OCI-LY7 (cell line): ENCODE measurements at regions not wholly inside any gene's neighbourhood (a gene's known extent, or its start where the extent isn't known, plus 50 kb on each side); places are given as distances from the start of the nearest gene placed in this dataset.

ENCODE experiments used
- EZH2phosphoT487 ChIP-seq: fragments of 200-600 bp; sonication (generic); IDR thresholded peaks from 2 replicates; pipeline ENCODE4 v1.6.1; 2018; ENCODE audit warnings: low read depth, borderline replicate concordance, mild to moderate bottlenecking, mixed run types, antibody characterized with exemption, low read length, moderate library complexity, mixed read lengths
- TF ChIP-seq, protein P1 (sequence below): fragments of 200-600 bp; sonication (generic); conservative IDR thresholded peaks from 2 replicates; pipeline ENCODE4 v1.5.1; 2014; ENCODE audit warnings: mild to moderate bottlenecking, antibody characterized with exemption, low read length, moderate library complexity, mixed read lengths

DNA sequence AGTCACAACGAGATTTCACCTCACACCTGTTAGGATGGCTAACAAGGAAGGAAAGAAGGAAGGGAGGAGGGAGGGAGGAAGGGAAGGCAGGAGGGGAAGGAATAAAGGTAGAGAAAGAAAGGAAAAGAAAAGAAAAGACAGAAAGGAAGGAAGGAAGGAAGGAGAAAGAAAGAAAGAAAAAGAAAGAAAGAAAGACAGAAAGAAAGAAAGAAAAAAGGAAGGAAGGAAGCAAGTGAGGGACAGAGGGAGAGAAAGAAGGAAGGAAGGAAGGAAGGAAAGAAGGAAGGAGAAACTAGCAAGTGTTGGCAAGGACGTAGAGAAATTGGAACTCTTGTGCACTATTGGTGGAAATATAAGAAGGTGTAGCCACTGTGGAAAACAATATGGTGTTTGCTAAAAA is 52.2 kb downstream of the CCDC185 start:
- TF ChIP-seq, protein P1, sequence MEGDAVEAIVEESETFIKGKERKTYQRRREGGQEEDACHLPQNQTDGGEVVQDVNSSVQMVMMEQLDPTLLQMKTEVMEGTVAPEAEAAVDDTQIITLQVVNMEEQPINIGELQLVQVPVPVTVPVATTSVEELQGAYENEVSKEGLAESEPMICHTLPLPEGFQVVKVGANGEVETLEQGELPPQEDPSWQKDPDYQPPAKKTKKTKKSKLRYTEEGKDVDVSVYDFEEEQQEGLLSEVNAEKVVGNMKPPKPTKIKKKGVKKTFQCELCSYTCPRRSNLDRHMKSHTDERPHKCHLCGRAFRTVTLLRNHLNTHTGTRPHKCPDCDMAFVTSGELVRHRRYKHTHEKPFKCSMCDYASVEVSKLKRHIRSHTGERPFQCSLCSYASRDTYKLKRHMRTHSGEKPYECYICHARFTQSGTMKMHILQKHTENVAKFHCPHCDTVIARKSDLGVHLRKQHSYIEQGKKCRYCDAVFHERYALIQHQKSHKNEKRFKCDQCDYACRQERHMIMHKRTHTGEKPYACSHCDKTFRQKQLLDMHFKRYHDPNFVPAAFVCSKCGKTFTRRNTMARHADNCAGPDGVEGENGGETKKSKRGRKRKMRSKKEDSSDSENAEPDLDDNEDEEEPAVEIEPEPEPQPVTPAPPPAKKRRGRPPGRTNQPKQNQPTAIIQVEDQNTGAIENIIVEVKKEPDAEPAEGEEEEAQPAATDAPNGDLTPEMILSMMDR, result no peak
- no peak for TF ChIP-seq EZH2phosphoT487
